ENCODE measurements at regions not wholly inside any gene's neighbourhood (a gene's known extent, or its start where the extent isn't known, plus 50 kb on each side); places are given as distances from the start of the nearest gene placed in this dataset.

GRCh38 chr10:130261766-130262165, 125.6 kb downstream of the GLRX3 start:
- no peak for TF ChIP-seq GATA2 (IDR thresholded peaks at IDR 0.05; ENCODE audit: low read depth, low read length)
- TF ChIP-seq GATA3 (IDR thresholded peaks at IDR 0.05; ENCODE audit: low read depth, low read length) = no peak

All from SH-SY5Y (cell line).